ENCODE measurements at regions not wholly inside any gene's neighbourhood (a gene's known extent, or its start where the extent isn't known, plus 50 kb on each side); places are given as distances from the start of the nearest gene placed in this dataset.
"Not testable (repeated sequence)": the region's sequence is repeated elsewhere in the genome, so short reads cannot be mapped to it uniquely, and the experiment has no call there.

DNA sequence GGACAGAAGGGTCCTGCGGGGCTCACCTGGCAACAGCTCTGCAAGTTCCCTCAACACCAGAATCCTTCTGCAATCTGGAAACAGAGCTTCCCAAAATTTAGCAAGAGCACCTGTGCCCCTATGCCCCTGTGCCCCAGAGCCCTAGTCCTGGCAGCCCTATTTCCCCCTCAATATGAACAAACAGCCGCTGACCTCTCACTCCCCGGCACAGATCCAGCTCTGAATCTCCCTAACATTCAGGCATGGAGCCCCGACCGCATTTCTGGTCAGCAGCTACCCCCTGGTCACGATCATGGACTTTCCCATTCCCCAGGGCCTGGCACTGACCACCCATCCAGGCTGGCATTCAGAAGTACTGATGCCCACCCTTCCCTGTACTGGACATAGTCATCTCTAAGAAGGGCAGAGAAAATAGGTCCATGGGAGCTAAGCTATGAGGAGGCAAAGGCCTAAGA lies 110.8 kb upstream of the SMURF2 start:
- no peak for DNase-seq (ENCODE audit: low read depth in 2 of 2)

DNA sequence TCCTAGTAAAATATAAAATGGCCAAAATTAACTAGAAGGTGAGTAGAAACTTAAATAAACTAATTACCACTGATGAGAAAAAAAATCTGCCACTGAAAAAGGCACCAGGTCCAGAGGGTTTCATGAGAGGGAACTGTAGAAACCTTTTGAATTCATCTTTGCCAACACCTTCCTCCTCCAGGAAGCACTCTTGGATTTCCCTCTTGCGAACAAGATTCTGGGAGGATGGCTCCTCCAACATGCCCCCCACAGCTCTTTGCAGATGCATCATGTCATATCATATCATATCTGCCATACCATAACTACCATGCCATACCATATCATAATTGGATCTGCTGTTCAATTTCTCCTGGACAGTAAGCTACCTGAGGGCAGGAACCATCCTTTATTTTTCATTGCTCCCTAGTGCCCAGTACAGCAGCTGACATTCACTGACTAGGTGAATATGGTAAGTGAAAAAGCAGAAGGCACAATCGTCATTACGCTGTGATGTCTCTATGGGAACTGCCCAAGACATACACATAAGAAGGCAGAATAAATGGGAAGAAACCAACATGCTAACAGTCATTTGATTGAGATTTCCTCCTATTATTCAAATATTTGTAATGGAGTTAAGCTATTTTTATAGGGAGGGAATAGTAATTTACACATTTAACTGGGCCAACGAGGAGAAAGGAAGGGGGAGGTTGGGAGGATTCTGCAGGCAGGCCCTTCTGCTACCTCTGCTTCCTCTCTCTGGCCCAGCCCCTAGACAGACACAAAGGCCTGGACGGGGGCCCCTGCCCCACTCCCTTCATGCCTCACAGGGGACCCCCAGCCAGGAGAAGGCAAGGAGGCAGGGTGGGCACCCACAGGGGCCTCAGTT lies 110.1 kb upstream of the SMURF2 start:
- DNase-seq (ENCODE audit: low read depth in 2 of 2) = no peak

DNA sequence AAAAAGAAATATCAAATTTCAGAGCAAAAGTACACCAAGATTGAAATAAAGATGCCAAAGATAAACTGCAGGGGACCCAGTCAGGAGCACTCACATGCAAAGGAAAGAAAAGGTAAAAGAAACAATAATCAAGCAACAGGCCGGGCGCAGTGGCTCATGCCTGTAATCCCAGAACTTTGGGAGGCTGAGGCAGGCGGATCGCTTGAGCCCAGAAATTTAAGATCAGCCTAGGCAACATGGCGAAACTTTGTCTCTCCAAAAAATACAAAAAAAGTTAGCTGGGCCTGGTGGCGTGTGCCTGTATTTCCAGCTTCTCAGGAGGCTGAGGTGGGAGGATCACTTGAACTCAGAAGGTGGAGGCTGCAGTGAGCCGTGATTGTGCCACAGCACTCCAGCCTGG lies 107.6 kb upstream of the SMURF2 start:
- no peak for DNase-seq (ENCODE audit: low read depth in 2 of 2)

DNA sequence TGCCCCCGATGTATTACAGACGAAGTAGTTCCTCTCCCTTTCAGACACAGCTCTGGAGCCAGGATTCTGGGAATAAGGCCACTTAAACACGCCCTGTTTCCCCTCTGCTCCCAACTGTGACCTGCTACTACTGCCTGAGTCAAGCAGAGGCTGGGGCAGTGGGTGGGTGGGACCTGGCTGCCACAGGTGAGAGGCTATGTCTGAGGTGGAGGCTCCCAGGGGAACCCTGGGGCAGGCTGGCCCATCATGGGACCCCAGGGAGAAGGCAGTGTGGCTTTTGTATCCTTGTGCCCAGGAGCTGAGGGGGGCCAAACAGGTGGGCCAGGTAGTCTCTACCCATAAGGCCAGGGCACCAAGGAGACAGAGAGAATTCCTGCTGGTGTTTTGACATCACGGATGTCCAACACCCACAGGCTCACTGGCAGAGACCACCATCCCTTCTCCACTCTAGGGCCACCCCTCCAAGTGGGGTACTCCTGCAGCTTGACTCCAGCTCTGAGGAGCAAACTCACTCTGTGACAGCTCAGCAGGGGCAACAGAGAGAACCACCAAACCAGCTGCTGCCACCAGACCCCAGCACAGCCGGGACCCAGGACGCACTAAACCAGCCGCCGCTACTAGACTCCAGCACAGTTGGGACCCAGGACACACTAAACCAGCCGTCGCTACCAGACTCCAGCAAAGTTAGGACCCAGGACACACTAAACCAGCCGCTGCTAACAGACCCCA lies 105.3 kb upstream of the SMURF2 start:
- no peak for DNase-seq (ENCODE audit: low read depth in 2 of 2)

- DNase-seq (ENCODE audit: low read depth in 2 of 2) = no peak
Observed at GRCh38 chr17:64765191-64765889, 103.2 kb upstream of the SMURF2 start.

DNA sequence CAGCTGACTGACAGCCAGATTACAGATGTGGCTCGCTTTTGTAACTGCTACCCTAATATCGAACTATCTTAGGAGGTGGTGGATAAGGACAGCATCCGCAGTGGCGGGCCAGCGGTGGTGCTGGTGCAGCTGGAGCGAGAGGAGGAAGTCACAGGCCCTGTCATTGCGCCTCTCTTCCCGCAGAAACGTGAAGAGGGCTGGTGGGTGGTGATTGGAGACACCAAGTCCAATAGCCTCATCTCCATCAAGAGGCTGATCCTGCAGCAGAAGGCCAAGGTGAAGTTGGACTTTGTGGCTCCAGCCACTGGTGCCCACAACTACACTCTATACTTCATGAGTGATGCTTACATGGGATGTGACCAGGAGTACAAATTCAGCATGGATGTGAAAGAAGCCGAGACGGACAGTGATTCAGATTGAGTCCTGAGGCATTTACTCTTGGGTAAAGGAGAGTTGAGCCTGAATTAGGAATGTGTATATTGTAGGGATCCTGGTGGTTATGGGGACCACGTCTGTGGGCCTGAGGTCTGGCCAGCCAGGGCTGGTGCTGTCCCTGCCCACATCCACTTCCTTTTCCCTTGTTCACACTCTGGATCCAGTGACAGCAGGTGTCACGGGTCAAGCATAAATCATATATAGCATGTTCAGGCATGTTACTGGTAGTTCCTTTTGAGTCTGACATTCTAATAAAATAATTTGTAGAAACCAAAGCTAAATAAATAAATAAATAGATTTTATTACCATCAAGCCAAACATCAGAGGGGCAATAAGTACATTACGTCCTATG lies 89.0 kb upstream of the SMURF2 start:
- DNase-seq (ENCODE audit: low read depth in 2 of 2) = no peak

DNA sequence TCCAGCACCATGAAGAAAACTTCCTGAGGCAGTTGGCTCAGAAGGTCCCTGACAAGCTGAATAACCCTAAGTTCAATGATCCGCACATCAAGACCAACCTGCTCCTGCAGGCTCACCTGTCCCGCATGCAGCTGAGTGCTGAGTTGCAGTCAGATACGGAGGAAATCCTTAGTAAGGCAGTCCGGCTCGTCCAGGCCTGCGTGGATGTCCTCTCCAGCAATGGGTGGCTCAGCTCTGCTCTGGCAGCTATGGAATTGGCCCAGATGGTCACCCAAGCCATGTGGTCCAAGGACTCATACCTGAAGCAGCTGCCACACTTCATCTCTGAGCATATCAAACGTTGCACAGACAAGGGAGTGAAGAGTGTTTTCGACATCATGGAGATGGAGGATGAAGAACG lies 88.4 kb upstream of the SMURF2 start:
- no peak for DNase-seq (ENCODE audit: low read depth in 2 of 2)

DNA sequence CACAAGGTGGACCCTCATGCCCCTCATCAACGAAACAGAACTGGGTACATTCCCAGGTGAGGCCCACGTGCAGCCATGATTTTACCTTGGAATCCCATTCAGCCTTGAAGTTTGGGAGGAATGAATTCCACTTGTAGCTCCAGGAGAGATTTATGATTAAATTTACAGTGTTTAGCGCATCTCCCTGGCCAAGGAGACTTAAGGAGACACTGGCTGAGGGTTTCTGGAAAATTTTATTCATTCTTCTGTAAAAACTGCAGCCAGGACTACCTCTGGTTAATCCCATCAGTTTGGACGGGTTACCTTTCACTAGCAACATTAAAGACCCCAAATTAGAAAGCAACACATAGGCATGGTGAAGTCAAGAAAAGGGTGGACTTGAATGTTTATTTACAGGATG lies 87.2 kb upstream of the SMURF2 start:
- no peak for DNase-seq (ENCODE audit: low read depth in 2 of 2)

DNA sequence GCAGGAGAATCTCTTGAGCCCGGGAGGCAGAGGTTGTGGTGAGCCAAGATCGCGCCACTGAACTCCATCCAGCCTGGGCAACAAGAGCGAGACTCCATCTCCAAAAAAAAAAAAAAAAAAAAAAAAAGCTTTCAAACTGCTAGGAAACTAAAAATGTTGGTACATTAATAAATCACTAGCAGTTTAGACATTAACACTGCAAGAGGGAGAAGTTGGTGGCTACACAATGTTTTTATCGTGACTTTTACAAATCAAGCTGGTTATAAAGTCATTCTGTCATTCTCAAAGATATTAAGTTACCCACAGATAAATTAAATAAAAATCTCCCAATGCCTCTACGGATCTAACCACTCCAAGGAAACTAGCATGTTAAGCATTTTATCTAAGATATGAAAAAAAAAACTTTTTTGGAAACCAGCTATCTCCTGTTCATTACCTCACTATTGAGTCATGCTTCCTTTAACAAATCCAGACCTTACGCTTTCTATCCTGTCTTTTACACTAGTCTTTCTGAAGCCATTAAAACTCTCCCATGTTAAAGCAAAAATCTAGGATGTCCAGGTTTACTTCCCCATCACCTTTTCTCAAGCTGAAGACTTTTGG lies 85.9 kb upstream of the SMURF2 start:
- DNase-seq (ENCODE audit: low read depth in 2 of 2) = no peak

- no peak for DNase-seq (ENCODE audit: low read depth in 2 of 2)
Observed at GRCh38 chr17:64742326-64742725, 80.2 kb upstream of the SMURF2 start.

DNA sequence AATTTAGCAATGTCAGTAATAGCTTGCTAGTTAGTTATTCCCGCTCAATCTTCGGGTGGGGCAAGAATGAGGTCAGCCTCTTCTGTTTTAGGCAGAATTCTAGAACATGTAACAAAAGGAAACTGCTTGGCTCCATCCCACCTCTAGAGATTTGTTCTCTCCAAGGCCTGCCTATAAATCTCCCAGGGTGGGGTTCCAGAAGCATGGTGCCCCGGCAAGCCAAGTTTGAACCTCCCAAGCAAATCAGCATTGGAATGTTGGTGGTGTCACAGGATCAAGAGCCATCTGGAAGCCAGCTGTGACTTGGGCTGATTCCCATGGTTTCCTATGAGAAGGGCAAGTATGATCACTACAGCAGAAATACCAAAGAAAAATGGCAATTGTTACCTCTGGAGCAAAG lies 79.8 kb upstream of the SMURF2 start:
- DNase-seq (ENCODE audit: low read depth in 2 of 2) = not testable (repeated sequence)

GRCh38 chr17:64741038-64741641 lies 79.0 kb upstream of the SMURF2 start:
- DNase-seq (ENCODE audit: low read depth in 2 of 2) = no peak

DNA sequence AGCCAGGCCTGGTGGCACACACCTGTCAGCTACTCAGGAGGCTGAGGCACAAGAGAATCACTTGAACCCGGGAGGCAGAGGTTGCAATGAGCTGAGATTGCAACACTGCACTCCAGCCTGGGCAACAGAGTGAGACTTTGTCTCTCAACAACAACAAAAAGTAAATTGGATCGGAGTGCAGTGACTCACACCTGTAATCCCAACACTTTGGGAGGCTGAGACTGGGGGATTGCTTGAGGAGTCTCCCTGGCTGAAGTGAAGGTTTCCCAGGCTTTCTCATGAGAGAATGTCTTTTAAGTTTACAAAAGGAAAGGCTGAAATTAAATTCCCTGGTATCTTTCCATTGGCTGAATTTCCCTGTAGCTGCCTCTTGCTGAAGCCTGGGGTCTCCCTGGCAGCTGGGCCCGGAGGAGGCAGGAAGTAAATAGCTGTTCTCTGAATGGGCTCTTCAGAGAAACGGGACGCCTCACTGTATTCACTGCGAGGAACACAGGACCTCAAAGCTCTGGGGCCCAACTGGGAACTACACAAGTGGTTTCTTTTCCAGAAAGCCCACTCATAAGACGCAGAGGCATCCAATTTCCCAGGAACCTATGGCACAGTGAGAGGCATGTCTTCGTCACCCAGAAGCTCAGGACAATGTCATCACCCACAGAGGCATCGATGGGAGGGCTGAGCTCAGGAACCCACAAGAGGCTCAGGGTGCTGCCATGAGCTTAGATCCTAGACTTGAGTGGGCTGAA lies 77.4 kb upstream of the SMURF2 start:
- no peak for DNase-seq (ENCODE audit: low read depth in 2 of 2)

GRCh38 chr17:64736804-64737492 lies 74.8 kb upstream of the SMURF2 start:
- peak; percentile 11 to 29 for DNase-seq (ENCODE audit: low read depth in 2 of 2)

DNA sequence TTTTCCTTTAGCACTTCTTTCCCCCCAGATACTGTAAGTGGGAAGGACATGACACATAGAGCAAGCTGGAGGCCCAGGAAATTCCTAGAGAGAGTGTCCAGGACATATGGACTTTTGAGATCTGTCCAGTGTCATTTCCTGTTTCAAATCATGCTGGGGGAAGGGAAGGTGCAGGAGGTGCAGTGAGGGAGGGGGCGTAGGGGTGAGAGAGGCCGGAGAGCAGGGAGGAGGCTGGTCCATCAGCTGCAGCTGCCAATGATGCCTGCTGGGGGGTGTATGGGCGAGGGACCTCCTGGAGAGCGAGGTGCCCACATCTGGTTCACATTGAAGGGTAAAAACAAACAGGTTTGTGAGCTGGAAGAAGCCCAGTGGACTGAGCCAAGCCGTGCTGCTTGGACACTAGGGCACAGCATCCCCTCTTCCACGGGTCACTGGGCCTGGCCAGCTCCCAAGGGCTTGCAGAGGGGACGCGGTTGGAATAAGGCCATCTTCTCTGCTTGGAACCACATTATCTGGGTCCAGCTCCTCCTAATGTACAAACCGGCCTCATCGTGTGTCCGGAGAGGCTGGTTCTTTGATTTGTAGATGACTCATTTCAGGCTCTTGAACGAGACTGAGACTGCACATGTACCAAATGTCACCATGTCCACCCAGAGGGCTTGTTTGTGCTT lies 70.4 kb upstream of the SMURF2 start:
- no peak for DNase-seq (ENCODE audit: low read depth in 2 of 2)

DNA sequence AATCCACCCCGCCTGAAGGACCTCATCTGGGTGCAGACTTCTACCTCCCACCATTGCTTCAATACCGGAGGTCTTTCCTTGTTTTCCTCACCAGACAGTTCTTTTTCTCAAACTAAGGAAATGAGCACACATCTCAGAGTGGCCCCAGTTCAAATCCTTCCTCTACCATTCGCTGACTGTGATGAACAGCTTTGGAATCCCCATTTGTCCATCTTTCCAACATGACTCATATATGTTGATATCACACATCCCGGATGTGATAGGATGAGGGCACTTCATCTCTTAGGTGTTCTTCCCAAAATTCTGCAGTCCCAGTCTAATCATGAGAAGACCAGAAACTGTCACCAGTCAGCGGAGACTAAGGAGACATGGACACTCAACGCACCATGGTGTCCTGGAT lies 67.9 kb upstream of the SMURF2 start:
- not testable (repeated sequence) for DNase-seq (ENCODE audit: low read depth in 2 of 2)

GRCh38 chr17:64729201-64729600 lies 67.1 kb upstream of the SMURF2 start:
- DNase-seq (ENCODE audit: low read depth in 2 of 2) = no peak

- no peak for DNase-seq (ENCODE audit: low read depth in 2 of 2)
Observed at GRCh38 chr17:64728041-64728695, 66.1 kb upstream of the SMURF2 start.
